ENCODE measurements at regions not wholly inside any gene's neighbourhood (a gene's known extent, or its start where the extent isn't known, plus 50 kb on each side); places are given as distances from the start of the nearest gene placed in this dataset.
A peak's percentile ranks its signal among the peaks of the same experiment; 100 is the strongest.

DNA sequence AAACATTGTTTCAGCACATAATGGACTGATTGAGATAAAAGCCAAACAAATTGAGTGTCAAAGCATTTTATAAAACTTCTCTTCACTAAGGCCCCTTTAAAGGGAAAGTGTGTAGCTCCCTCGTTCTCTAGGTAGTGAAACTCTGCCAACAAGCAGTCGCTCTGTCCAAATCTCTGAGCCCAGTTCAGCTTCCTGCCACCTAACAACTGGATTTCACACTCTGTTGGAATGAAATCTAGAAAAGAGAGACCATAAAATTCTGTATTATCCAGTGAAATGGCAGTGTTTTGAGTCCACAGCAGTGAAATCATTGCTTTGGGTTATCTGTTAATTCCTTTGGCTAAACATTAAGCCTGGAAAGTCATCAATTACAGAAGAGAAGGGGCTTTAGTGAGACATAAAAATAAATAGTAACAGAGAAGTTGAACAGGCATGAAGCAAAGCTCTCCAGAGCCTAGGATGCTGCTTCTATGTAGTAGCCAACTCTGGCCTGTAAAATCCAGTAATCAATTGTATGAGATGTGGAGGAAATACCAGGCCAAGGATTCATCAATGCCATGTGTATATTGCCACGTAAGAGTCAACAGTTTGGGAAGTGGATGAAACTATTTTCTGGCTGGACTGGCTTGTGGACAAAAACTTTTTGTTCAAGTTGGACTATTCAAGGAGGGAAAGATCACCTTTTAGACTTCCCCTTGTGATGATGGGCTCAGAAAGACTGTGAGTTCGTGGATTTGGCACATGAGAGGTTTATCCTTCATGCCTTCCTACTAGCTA lies 122.5 kb downstream of the WIF1 start (continued):
- TF ChIP-seq ZNF639 (CRISPR knock-in tag; conservative IDR thresholded peaks at IDR 0.05) (no peak), TEAD3 (CRISPR knock-in tag; optimal IDR thresholded peaks at IDR 0.05; ENCODE audit: borderline replicate concordance) (peak; percentile 52), FUBP1 (CRISPR knock-in tag; IDR thresholded peaks at IDR 0.05; ENCODE audit: borderline replicate concordance) (no peak), ZNF749 (CRISPR knock-in tag; IDR thresholded peaks at IDR 0.05; ENCODE audit: borderline replicate concordance) (no peak), MAFK (conservative IDR thresholded peaks at IDR 0.05 in 1 of 2, IDR thresholded peaks at IDR 0.05 in 1 of 2; ENCODE audit: low read length in 2 of 2) (no peak), MED13 (CRISPR knock-in tag; IDR thresholded peaks at IDR 0.05) (no peak), MBD4 (IDR thresholded peaks at IDR 0.05; ENCODE audit: borderline replicate concordance, low read length) (0 out of 2 replicates have a peak, but pooled peaks have one; percentile 62), FOXA1 (IDR thresholded peaks at IDR 0.05) (no peak), FOXA1 (CRISPR knock-in tag; IDR thresholded peaks at IDR 0.05) (0 out of 2 replicates have a peak, but pooled peaks have one; percentile 16), FOSL2 (CRISPR knock-in tag; IDR thresholded peaks at IDR 0.05) (peak; percentile 78)
- TF ChIP-seq, protein P1, sequence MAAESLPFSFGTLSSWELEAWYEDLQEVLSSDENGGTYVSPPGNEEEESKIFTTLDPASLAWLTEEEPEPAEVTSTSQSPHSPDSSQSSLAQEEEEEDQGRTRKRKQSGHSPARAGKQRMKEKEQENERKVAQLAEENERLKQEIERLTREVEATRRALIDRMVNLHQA (CRISPR knock-in tag; IDR thresholded peaks at IDR 0.05), result no peak
- TF ChIP-seq, protein P2, sequence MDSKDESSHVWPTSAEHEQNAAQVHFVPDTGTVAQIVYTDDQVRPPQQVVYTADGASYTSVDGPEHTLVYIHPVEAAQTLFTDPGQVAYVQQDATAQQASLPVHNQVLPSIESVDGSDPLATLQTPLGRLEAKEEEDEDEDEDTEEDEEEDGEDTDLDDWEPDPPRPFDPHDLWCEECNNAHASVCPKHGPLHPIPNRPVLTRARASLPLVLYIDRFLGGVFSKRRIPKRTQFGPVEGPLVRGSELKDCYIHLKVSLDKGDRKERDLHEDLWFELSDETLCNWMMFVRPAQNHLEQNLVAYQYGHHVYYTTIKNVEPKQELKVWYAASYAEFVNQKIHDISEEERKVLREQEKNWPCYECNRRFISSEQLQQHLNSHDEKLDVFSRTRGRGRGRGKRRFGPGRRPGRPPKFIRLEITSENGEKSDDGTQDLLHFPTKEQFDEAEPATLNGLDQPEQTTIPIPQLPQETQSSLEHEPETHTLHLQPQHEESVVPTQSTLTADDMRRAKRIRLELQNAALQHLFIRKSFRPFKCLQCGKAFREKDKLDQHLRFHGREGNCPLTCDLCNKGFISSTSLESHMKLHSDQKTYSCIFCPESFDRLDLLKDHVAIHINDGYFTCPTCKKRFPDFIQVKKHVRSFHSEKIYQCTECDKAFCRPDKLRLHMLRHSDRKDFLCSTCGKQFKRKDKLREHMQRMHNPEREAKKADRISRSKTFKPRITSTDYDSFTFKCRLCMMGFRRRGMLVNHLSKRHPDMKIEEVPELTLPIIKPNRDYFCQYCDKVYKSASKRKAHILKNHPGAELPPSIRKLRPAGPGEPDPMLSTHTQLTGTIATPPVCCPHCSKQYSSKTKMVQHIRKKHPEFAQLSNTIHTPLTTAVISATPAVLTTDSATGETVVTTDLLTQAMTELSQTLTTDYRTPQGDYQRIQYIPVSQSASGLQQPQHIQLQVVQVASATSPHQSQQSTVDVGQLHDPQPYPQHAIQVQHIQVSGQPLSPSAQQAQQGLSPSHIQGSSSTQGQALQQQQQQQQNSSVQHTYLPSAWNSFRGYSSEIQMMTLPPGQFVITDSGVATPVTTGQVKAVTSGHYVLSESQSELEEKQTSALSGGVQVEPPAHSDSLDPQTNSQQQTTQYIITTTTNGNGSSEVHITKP (CRISPR knock-in tag; IDR thresholded peaks at IDR 0.05; ENCODE audit: low read depth), result peak; percentile 60; the same call in 1 of the 2 replicates
